ENCODE measurements at regions not wholly inside any gene's neighbourhood (a gene's known extent, or its start where the extent isn't known, plus 50 kb on each side); places are given as distances from the start of the nearest gene placed in this dataset.

DNA sequence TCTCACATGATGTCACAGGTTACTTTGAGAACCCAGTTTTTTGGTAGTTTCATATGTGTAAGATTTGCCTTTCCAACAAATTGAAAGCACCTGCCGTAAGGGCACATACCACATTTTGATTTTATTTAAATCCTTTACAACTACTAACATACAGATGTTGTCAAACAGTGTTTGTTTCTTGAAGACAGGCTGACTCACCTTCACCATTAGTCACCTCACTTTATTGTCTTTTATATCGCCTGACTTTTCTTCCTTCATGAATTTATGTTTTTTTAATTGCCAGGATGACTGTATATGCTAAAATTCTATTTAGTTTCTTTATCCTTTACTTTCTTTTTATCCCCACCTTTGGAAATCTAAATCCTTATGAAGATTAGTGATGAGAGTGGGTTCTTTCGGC lies 886.7 kb downstream of the SUCLG1 start:
- no peak for DNase-seq (ENCODE audit: low spot score)
- intact Hi-C loops (cut with DNase I) = no loop called here

DNA sequence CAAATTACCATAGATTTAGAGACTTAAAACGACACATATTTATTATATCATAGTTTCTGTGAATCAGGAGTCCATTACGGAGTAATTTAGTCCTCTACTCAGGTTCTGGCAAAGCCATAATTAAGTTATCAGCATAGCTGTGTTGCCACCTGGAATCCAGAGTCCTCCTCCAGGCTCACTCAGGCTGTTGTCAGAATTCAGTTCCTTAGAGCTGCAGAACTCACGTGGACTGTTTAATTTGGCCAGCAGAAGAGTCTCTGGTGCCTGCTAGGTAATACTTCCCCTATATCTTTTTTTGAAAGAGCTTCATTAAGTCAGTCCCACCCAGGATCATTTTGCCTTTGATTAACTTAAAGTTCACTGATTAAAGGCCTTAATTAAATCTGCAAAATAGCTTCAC lies 891.5 kb downstream of the SUCLG1 start:
- intact Hi-C loops (cut with DNase I) = no loop called here

GRCh38 chr2:83565626-83566025 lies 893.5 kb downstream of the SUCLG1 start:
- DNase-seq (ENCODE audit: low spot score) = no peak
- intact Hi-C loops (cut with DNase I) = no loop called here

More for the DNA sequence above, 891.5 kb downstream of the SUCLG1 start:
- DNase-seq (ENCODE audit: low spot score) = no peak

- DNase-seq (ENCODE audit: low spot score) = no peak
- intact Hi-C loops (cut with DNase I) = no loop called here
Observed at GRCh38 chr2:83565181-83565580, 893.9 kb downstream of the SUCLG1 start.

DNA sequence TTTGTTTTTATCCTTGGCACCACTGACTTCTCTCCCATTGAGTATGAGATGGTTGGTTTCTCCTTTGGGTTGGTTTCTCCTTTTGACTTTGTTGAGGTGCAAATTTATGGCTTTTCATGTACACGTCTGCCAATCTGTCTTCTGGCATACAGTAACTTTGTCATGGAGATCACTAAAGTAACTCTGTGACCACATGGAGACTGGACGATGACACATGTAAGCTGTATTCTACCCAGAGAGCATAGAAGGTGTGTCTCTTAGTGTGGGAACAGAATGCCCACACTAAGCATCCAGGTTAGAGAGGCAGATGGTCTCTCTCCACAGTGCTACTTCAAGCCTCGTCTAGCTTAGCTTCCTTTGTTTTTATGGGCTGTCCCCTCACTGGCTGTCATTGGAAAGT lies 897.5 kb downstream of the SUCLG1 start:
- DNase-seq (ENCODE audit: low spot score) = no peak
- intact Hi-C loops (cut with DNase I) = no loop called here

DNA sequence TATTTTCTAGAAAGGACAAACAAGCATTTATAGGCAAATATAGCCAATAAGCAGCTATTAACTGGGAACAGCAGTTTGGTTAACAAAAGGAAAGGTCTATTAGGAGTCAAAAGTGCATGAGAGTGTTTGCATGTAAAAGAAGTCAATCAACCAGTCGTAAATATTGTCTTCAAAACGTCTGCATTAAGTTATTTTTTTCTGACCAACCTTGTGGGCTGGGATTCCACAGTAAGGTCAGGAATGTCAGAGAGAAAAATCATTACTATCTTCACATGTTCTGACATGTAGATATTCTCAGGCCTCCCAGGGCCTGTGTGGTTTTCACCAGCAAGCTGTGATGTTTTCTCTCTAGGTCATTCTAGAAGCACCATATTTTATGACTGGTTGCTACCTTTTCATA lies 922.5 kb downstream of the SUCLG1 start:
- no peak for DNase-seq (ENCODE audit: low spot score)
- intact Hi-C loops (cut with DNase I) = no loop called here

DNA sequence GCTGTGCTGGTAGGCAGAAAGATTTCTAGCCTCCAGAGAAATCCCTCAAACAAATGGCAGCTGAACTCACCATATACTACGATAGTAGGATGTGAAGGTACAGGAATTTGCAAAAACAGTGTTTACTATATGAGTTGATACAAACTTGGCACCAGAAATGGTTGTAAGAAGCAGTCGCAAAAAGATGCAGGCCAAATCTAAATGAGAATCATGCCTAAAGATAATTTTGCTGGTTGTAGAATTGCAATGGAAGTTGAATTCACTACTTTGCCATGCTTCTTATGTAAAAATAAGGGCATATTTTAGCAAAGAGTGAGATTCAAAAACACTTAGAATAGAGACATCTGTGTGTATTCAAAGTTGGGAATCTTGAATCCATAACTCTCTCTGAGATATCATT lies 924.7 kb downstream of the SUCLG1 start:
- intact Hi-C loops (cut with DNase I) = no loop called here
- DNase-seq (ENCODE audit: low spot score) = no peak

- intact Hi-C loops (cut with DNase I) = no loop called here
Observed at GRCh38 chr2:83531206-83531826, 927.8 kb downstream of the SUCLG1 start.

DNA sequence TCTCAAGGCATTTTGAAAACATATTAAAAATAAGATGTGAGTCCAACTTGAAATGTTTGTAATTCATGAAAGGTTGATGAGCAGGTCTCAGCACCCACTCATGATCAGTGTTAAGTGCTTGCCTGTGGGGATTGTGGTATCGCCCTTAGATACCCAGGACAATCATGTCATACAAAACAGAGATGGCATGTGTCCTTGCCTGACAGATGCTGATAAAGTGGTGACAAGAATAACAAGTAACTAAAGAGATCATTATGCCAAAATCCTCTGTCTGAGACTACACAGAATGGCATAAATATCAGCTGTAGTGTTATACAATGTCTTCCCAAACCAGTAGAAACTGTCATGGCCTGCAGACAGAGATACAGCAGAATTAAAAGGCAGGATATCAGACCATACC lies 930.3 kb downstream of the SUCLG1 start:
- intact Hi-C loops (cut with DNase I) = no loop called here
- DNase-seq (ENCODE audit: low spot score) = no peak

More at GRCh38 chr2:83531206-83531826, 927.8 kb downstream of the SUCLG1 start:
- no peak for DNase-seq (ENCODE audit: low spot score)

- intact Hi-C loops (cut with DNase I) = no loop called here
- no peak for DNase-seq (ENCODE audit: low spot score)
Observed at GRCh38 chr2:83522891-83523493, 936.1 kb downstream of the SUCLG1 start.

GRCh38 chr2:83517727-83518368 lies 941.2 kb downstream of the SUCLG1 start:
- no peak for DNase-seq (ENCODE audit: low spot score)
- intact Hi-C loops (cut with DNase I) = no loop called here

DNA sequence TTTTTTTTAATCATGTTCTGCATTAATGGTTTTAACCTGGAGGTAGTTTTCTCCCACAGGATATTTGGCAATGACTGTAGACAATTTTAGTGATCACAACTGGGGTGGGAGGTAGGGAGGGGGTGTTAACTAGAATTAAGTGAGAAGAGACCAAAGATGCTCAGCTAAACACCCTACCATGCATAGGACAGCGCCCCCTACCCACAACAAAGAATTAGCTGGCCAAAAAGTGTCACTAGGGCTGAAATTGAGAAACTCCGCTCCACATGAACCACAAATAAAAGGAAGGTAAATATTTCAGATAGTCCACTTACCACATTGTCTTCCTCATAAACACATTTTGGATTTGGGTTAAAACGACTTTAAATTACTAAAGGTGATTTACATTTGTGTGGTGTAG lies 942.6 kb downstream of the SUCLG1 start:
- intact Hi-C loops (cut with DNase I) = no loop called here
- no peak for DNase-seq (ENCODE audit: low spot score)

GRCh38 chr2:83487451-83487850 lies 971.6 kb downstream of the SUCLG1 start:
- intact Hi-C loops (cut with DNase I) = no loop called here
- DNase-seq (ENCODE audit: low spot score) = no peak

GRCh38 chr2:83481436-83481835 lies 977.6 kb downstream of the SUCLG1 start:
- intact Hi-C loops (cut with DNase I) = no loop called here
- no peak for DNase-seq (ENCODE audit: low spot score)

GRCh38 chr2:83478037-83478436 lies 981.0 kb downstream of the SUCLG1 start:
- intact Hi-C loops (cut with DNase I) = no loop called here
- no peak for DNase-seq (ENCODE audit: low spot score)

GRCh38 chr2:83475371-83475770 lies 983.7 kb downstream of the SUCLG1 start:
- intact Hi-C loops (cut with DNase I) = no loop called here
- no peak for DNase-seq (ENCODE audit: low spot score)

DNA sequence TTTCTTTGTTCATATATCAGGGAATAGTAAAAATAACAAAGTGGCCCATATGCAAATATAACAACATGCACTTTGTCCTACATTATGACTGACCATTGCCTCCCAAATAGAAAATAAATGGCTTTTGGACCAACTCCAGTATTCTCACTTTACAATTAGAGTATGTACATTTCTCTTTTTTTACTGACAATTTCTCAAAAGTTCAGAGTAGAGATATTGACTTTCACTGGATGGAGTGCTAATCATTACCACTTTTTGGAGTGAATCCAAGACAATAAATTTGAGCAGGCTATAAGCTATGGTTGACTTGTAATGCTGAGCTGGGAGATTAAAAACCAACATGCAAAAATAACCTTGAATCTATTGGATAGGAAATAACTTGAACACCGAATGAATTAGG lies 987.4 kb downstream of the SUCLG1 start:
- DNase-seq (ENCODE audit: low spot score) = no peak

DNA sequence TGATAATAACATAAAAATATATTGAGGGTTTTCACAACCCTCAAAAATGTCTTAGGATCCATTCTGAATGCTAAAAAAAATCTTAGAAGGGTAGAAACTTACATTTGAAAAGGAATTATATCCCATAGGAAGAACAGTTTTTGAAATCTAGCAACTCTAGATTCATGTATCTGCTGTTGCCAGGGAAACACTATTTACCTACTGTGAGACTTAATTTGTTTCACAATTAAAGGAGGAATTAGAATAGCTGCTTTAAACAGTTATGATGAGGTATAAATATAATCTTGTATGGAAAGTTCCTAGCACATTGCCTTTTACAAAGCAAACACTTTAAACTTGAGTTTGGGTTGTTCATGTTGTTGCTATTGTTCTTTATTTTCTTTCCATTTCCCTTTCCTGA lies 988.2 kb downstream of the SUCLG1 start:
- no peak for DNase-seq (ENCODE audit: low spot score)
- intact Hi-C loops (cut with DNase I) = no loop called here

More for the DNA sequence above, 987.4 kb downstream of the SUCLG1 start:
- intact Hi-C loops (cut with DNase I) = no loop called here

GRCh38 chr2:83464444-83464843 lies 994.6 kb downstream of the SUCLG1 start:
- intact Hi-C loops (cut with DNase I) = no loop called here
- no peak for DNase-seq (ENCODE audit: low spot score)

GRCh38 chr2:83462881-83463280 lies 996.2 kb downstream of the SUCLG1 start:
- no peak for DNase-seq (ENCODE audit: low spot score)
- intact Hi-C loops (cut with DNase I) = no loop called here

DNA sequence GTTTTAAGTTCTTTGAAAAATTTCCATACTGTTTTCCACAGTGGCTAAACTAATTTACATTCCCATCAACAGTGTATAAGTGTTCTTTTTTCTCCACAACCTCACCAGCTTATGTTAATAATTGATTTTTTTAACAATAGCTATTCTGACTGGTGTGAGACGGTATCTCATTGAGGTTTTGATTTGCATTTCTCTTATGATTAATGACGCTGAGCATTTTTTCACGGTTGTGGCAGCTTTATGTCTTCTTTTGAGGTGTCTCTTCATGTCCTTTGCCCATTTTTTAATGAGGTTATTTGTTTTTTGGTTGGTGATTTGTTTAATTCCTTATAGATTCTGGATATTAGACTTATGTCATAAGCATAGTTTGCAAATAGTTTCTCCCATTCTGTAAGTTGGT lies 997.9 kb downstream of the SUCLG1 start:
- no peak for DNase-seq (ENCODE audit: low spot score)
- intact Hi-C loops (cut with DNase I) = no loop called here
